Smooth muscle cell (in vitro differentiated cells): ENCODE measurements at regions not wholly inside any gene's neighbourhood (a gene's known extent, or its start where the extent isn't known, plus 50 kb on each side); places are given as distances from the start of the nearest gene placed in this dataset.

Source experiments
- DNase-seq: peaks from one replicate; lab custom pipeline; 2025; ENCODE audit not compliant: unreplicated experiment; lab: John Stamatoyannopoulos, UW
- H2AFZ ChIP-seq: fragments of 200-600 bp; sonication (generic); 2 replicates; pipeline ENCODE4 v1.6.0; 2016; ENCODE audit warnings: antibody characterized with exemption, low read depth, mild to moderate bottlenecking
- H3F3A ChIP-seq: fragments of 200-600 bp; sonication (generic); 2 replicates; pipeline ENCODE4 v1.6.0; 2017; ENCODE audit warnings: antibody characterized with exemption, low read depth
- H3K27ac ChIP-seq: fragments of 200-600 bp; sonication (generic); 2 replicates; pipeline ENCODE4 v1.5.1; 2016; ENCODE audit warnings: low read depth, mild to moderate bottlenecking
- H3K27me3 ChIP-seq: fragments of 200-600 bp; sonication (generic); 2 replicates; pipeline ENCODE4 v1.6.1; 2016; ENCODE audit warnings: low read depth, mild to moderate bottlenecking
- H3K36me3 ChIP-seq: fragments of 200-600 bp; sonication (generic); 2 replicates; pipeline ENCODE4 v1.5.1; 2016; ENCODE audit warnings: low read depth
- H3K4me1 ChIP-seq: fragments of 200-600 bp; sonication (generic); 2 replicates; pipeline ENCODE4 v1.5.1; 2016; ENCODE audit warnings: low read depth
- H3K4me2 ChIP-seq: fragments of 200-600 bp; sonication (generic); 2 replicates; pipeline ENCODE4 v1.6.0; 2016; ENCODE audit warnings: mild to moderate bottlenecking
- H3K4me3 ChIP-seq: fragments of 200-600 bp; sonication (generic); 2 replicates; pipeline ENCODE4 v1.5.1; 2016; ENCODE audit warnings: mild to moderate bottlenecking
- H3K79me2 ChIP-seq: fragments of 200-600 bp; sonication (generic); 2 replicates; pipeline ENCODE4 v1.6.0; 2016; ENCODE audit warnings: low read depth, mild to moderate bottlenecking
- H3K9ac ChIP-seq: fragments of 200-600 bp; sonication (generic); 2 replicates; pipeline ENCODE4 v1.6.0; 2016; ENCODE audit warnings: low read depth
- H3K9me3 ChIP-seq: fragments of 200-600 bp; sonication (generic); replicated peaks from 2 replicates; pipeline ENCODE4 v1.5.1; 2016; ENCODE audit warnings: low read depth
- H4K20me1 ChIP-seq: fragments of 200-600 bp; sonication (generic); 2 replicates; pipeline ENCODE4 v1.6.0; 2016; ENCODE audit warnings: low read depth
- WGBS: methylation state at CpG from one replicate; pipeline ENCODE4 v1.1.7; 2016; ENCODE audit warnings: low lambda C conversion rate; 5-methylcytosine and 5-hydroxymethylcytosine counted together
- TF ChIP-seq, protein P1 (sequence below): fragments of 200-600 bp; sonication (generic); IDR thresholded peaks from 2 replicates; pipeline ENCODE4 v1.5.1; 2017; ENCODE audit warnings: borderline replicate concordance, mild to moderate bottlenecking, antibody characterized with exemption; ENCODE audit not compliant: insufficient read depth, poor library complexity, severe bottlenecking

DNA sequence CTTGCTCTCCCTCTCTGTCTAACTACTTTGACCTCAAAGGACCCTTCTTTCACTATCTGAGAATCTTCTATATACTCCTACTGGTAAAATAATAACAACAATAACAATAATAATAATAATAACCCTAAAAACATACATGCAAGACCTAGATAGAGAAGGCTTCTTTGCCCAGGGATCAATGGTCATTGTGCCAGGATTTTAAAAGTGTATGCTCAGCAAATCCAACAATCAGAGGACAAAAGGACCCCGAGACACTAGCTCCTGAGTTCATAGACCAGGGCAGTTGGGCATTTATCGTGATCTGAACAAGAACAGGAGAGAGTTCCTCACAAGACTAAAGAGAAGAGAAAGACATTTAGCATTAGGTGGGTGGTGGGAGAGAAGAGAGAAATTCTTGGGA is 358.5 kb downstream of the DAD1 start:
- Histone ChIP-seq H3F3A (no peaks in the 10 kb centered on the region), H3K4me3 (no peak overlapping the region), H3K4me2 (no peak overlapping the region), H3K27ac (no peak overlapping the region), H3K4me1 (no peaks in the 10 kb centered on the region), H3K9me3 (no peaks in the 10 kb centered on the region), H3K79me2 (no peaks in the 10 kb centered on the region), H3K9ac (no peak overlapping the region), H2AFZ (no peak overlapping the region), H3K27me3 (no peaks in the 10 kb centered on the region), H3K36me3 (no peaks in the 10 kb centered on the region), H4K20me1 (no peaks in the 10 kb centered on the region)
- TF ChIP-seq, protein P1, sequence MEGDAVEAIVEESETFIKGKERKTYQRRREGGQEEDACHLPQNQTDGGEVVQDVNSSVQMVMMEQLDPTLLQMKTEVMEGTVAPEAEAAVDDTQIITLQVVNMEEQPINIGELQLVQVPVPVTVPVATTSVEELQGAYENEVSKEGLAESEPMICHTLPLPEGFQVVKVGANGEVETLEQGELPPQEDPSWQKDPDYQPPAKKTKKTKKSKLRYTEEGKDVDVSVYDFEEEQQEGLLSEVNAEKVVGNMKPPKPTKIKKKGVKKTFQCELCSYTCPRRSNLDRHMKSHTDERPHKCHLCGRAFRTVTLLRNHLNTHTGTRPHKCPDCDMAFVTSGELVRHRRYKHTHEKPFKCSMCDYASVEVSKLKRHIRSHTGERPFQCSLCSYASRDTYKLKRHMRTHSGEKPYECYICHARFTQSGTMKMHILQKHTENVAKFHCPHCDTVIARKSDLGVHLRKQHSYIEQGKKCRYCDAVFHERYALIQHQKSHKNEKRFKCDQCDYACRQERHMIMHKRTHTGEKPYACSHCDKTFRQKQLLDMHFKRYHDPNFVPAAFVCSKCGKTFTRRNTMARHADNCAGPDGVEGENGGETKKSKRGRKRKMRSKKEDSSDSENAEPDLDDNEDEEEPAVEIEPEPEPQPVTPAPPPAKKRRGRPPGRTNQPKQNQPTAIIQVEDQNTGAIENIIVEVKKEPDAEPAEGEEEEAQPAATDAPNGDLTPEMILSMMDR = no peak
- 76% methylated on average over 2 of the region's 2 CpGs for WGBS
- DNase-seq = no peak

DNA sequence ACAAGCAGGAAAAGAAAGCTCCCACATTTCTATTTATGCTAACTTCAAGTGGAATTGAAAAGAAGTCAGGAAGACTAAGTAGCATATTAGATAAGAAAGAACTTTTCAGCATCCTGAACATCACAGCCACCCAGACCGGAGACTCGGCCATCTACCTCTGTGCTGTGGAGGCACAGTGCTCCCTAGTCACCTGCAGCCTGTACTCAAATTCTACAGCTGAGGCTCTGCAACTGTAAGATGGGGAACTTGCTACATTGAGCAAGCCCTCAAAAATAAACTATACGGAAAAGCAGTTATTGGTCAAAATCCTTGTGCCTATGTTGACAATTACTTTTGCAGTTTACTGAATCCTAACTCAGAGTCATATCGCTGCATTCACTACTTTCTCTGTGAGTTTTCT is 361.9 kb downstream of the DAD1 start:
- no peaks in the 10 kb centered on the region for H4K20me1 ChIP-seq
- WGBS = over 99% methylated on average over 4 of the region's 4 CpGs
- TF ChIP-seq, protein P1 = no peak
- H3K27me3 ChIP-seq = no peaks in the 10 kb centered on the region
- no peaks in the 10 kb centered on the region for H3K9me3 ChIP-seq
- H3K4me3 ChIP-seq = no peak overlapping the region
- H2AFZ ChIP-seq = no peak overlapping the region
- DNase-seq = no peak
- H3K79me2 ChIP-seq = no peaks in the 10 kb centered on the region
- H3K4me1 ChIP-seq = no peaks in the 10 kb centered on the region
- no peak overlapping the region for H3K9ac ChIP-seq
- H3K4me2 ChIP-seq = no peak overlapping the region
- H3K27ac ChIP-seq = no peak overlapping the region
- H3F3A ChIP-seq = no peaks in the 10 kb centered on the region
- no peaks in the 10 kb centered on the region for H3K36me3 ChIP-seq

DNA sequence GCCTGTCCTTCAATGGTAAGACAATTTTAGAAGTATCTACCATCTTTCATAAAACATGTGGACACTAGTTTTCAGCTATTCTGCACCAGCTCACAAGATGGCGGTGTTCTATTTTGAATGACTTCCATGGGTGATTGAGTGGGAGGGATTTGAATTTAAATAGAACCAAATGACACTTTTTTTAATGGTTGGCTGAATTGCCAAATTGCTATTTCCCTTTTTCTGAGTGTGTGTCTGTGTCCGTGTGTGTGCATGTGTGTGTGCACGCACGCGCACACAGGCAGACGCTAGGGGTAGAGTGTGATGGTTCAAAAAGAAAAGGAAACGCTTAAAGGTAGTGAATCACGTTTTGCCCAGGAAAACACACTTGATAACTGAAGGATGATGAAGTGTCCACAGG is 362.6 kb downstream of the DAD1 start:
- Histone ChIP-seq H3K9ac (no peak overlapping the region), H4K20me1 (no peaks in the 10 kb centered on the region), H3K4me2 (peak overlapping the region; percentile 11), H2AFZ (no peak overlapping the region), H3K36me3 (no peaks in the 10 kb centered on the region), H3K27ac (peak overlapping the region; percentile 74), H3K4me3 (no peak overlapping the region), H3K79me2 (no peaks in the 10 kb centered on the region), H3K9me3 (no peaks in the 10 kb centered on the region), H3F3A (no peaks in the 10 kb centered on the region), H3K4me1 (no peaks in the 10 kb centered on the region), H3K27me3 (no peaks in the 10 kb centered on the region)
- DNase-seq = no peak
- WGBS = 88% methylated on average over 8 of the region's 8 CpGs
- TF ChIP-seq, protein P1 = peak; percentile 5

DNA sequence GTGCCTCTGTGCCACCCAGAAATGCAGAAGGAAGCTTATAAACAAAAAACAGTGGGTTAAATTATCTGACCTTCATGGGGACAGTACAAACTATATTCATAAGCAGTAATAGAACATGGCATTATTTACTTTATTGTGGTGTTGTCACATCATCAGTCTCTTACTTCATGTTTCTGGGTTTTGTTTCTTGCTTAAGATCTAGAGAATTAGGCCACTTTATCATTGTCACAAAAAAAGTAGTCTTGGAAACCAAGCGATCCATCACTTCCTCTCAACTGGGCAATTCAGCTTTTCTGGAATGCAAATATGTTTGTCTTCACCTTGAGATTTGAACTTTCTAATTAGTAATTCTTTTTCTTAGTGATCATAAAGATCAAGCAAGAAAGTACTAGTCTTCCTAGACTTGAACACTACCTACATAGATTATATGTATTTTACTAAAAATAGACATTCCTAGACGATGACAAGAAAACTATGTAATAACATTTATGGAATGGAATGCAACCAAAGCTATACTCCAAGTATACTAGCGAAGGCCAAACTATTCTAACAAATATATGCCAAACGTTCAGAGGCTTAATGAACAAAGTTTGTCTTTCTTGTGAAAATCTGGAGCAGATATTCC is 363.4 kb downstream of the DAD1 start:
- no peak for DNase-seq
- Histone ChIP-seq H3K4me2 (peak overlapping the region; percentile 11), H4K20me1 (no peaks in the 10 kb centered on the region), H2AFZ (peak overlapping the region; percentile 35), H3K27me3 (no peaks in the 10 kb centered on the region), H3K4me1 (no peaks in the 10 kb centered on the region), H3K36me3 (no peaks in the 10 kb centered on the region), H3K9me3 (no peaks in the 10 kb centered on the region), H3F3A (no peaks in the 10 kb centered on the region), H3K4me3 (no peak overlapping the region), H3K79me2 (no peaks in the 10 kb centered on the region), H3K27ac (peak overlapping the region; percentile 74), H3K9ac (no peak overlapping the region)
- TF ChIP-seq, protein P1 = no peak
- 36% methylated on average over 4 of the region's 4 CpGs for WGBS
